NCI-H69 (cell line): ENCODE measurements at regions not wholly inside any gene's neighbourhood (a gene's known extent, or its start where the extent isn't known, plus 50 kb on each side); places are given as distances from the start of the nearest gene placed in this dataset.

Experiments used
- DNase-seq: peaks from one replicate; lab custom pipeline; 2025; lab: John Stamatoyannopoulos, UW

DNA sequence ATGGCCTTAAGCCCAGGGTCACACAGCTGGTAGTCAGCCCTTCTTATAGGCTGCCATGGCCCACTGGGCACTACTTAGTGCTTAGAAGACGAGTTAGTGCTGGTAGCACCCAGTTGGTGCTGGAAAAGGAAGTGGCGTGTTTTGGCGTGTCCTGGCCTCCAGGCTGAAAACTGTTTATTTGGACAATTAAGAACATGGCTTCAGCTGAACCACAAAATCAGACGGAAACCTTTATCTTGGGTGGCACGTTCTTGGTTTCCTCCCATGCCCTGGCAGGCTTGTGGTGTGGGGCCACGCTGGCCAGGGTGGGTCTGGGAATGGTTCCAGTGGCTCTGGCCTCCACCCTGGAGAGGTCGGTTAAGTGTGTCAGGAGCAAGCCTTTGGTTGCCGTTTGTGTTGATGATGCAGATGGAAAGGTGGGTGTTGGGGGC is 141.5 kb upstream of the HAAO start:
- no peak for DNase-seq

DNA sequence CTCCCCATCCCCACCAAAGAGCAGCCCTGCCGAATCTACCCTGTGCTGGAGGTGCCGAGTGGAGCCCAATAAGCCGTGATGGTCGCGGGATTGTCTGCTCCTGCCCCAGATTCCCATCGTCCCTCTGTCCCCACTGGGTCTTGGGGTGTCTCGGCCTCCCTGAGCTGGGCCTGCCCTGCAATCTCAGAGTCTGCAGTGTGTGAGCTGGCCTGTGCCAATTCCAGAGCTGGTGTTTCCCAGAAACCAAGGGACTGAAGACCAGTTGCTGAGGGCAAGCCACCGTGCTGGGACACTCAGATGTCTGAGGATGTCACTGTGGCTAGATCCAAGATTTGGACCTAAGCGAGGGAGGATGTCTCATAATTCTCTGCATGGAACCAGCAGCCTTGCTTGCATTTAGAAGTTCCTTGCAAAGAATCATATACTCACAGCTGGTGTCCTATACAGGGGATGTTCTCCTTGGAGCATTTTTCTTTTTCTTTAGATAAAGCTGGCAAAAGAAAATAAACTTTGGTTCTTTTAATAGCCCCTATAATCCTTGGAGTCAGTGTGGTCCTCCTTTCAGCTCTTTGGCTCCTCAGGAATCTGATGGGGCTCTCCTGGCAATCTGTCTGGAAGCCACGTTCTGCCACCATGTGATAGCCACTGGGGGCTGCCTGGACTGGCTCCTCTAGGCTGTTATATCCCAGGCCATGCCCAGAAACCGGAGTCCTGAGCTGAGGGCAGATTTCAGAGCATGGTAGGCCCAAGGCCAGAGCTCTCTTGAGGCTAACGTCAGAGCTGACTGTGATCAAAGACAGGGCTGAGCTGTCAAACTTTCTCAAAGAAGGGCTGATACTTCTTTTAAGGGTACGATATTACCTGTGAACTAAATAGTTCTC is 140.1 kb upstream of the HAAO start:
- DNase-seq: no peak

DNA sequence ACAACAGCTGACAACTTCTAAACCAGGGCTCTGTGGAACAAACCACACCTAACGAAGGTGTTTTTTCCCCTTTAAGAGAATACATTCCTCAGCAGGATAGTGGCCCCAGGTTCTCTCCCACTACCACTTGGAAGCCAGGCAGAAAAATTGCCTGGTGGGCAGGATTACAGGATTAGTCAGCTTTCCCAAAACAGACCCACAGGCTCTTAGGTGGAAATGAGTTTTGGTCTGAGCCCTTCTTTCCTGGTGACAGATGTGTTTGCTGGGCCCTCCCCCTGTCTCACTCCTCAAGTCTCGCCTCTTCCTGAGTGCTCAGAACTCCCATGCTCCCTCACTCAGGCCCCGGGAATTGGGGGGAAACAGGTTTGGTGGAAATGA is 139.4 kb upstream of the HAAO start:
- peak; percentile 27 for DNase-seq

DNA sequence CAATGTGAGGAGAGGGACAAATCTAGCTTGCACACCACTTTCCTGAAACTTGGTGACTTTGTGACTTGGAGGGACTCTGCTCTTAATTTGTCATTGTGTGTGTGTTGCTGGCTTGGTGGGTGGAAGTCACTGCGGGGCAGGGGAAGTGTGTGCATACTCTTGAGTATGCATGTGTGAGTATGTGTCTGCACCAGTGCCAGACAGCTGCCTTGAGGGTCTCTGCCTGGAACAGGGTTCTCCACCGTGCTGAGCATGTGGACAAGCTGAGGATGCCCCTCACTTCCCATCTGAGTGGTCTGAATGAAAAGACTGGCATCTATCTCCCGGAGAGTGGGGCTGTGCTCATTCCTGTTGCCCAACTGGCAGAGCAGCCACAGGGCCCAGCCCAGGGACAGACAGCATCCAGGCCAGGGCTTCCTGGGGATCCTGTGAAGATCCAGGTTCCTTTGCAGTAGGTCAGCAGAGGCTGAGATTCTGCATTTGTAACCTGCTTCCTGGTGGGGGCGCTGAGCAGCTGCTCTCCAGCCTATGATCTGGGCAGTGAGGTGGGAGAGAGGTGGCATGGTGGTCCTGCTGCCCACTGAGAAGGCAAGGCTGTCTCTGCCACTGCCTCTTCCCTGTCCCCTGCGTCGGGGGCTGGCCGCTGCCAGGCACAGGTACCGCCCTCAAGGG is 138.9 kb upstream of the HAAO start:
- DNase-seq: peak; percentile 56

DNA sequence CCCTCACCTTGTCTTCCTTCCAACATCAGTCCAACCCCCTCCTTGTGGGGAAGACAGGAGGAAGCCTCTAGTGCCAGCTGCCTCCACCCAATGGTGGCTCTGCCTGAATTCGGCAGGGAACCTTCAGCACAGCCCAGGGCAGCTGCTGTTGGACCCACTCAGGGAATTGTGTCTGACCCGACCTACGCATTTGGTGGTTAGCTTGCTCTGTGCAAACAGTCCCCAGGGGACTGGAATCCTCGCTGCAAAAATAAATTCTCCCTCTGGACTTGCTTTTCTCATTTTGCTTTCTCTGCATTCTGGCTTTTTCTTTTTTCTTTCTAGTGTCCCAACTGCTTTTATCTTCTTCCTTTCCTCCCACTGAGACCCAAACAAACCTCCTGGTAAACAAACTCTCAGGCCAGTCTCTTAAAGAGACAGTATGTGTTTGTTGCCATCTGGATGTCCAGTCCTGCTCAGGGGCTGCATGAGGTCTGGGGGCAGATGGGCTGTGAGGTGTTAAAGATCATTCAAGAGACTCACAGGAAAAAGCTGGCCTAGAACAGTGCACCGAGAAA is 137.7 kb upstream of the HAAO start:
- DNase-seq: peak; percentile 83

DNA sequence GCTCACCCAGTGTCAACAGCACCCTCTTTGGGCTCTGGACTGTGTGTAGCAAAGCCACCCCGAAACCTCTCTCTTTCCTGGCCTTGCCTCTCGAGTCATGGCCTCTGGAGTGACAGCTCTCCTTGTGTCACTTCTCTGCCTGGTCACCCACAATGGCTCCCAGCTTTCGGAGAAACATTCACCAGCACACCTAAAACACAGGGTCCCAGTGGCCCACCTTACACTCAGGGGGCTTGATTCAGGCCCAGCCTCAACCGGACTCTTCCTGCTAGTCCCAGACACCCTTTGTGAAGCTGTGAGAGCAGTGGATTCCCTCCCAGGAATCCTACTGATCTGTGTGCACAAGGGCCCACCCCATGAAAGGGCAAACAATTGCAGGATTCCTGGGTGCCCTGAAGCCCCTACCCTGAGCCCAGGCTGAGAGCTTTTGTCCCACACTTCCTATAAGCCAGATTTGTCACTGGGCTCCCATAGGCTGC is 137.2 kb upstream of the HAAO start:
- no peak for DNase-seq

DNA sequence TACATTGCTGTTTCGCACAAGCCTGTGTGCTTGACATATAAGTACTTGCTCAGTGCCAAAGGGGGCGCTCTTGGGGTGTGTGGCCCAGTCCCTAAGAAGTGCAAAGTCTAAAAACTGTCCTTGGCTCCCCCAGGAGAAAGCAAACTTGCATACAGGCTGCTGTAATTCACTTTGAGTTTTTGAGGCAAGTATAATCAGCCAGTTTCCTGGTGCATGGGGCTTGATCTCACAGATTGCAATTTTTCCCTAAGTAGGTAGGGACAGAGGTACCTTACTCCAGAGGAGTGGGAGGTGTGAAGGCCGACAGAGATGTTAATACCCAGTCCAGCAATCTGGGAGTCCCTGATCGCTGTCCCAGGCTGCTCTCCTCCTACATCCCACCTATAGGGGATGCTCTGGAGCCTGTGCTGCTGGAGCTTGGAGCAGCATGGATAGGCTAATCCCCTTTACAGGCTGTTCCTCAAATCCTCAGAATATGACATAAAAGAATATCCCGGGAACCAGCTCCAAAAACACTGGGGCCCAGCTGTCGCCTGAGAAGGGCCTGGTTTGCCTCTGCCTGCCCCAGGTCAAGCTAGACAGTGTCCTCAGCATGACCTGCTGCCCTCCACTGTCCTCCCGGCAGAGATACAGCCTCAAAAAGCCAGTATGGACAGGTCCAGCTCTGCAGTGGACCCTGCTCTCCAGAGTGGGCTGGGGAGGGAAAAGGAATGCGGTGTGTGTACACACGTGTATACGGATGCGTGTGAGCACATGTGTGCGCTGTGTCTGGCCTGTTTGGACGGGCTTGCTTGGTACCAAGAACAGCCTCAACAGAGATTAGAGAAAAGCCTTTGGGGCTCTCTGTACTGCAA is 136.5 kb upstream of the HAAO start:
- DNase-seq: peak; percentile 87

DNA sequence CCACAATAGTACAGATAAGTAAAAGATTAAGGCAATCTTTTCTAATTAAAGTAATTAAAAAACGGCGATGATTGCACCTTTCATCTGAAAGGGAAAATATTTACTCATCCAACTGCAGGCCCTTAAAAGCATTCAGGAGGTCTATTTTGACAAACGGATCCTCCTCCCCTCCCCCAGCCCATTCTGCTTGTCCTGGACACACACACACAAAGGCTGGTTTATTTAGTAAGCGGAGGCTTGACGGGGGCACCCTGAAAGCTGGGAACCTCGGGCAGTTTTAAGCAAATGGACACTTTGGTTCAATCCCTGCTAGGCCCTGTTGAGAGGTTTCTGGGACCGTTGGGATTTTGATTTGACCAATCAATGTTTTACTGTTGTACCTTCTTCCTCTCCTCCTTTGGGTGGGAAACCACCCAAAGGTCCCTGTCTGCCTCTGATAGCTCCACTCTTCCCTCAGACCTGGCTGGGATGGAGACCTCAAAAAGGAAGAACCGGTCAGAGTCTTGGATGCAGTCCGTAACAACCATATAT is 135.8 kb upstream of the HAAO start:
- peak; percentile 96 for DNase-seq

DNA sequence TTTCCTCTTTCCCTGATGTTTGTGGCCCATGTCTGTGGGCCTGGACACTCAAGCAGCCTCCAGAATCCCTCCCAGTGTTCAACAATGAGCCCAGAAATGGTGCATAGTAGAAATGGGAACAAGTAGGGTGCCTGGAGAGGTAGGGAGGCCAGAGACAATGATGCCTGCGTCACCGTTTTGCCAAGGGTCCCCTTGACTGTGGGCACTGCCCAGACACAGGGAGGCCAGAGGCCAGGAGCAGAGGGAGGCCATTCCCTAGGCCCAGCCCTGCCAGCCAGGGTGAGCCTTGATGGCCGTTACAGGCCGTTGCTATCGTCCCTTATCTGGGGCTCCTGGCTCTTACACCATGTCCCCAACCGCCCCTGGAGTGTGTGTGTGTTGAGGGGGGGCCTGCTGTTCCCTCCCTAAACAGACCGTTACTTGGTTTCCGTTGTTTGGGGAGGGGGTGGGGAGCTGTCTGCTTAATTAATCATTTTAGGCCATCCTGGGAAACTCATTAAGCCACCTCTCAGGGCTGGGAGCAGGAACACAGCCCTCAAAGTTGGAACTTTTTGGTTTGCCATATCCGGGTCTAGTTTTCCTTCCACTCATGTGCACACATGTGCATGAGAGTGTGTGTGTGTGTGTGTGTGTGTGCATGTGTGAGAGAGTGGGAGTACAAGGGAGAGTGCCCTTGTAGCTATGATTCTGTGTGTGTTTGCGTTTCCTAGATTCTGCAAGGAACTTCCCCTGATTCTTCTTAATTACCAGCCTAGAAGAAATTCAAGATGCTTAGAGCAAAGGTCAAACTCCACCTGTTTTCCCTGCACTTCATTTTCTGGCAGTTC is 135.2 kb upstream of the HAAO start:
- DNase-seq: peak; percentile 94

DNA sequence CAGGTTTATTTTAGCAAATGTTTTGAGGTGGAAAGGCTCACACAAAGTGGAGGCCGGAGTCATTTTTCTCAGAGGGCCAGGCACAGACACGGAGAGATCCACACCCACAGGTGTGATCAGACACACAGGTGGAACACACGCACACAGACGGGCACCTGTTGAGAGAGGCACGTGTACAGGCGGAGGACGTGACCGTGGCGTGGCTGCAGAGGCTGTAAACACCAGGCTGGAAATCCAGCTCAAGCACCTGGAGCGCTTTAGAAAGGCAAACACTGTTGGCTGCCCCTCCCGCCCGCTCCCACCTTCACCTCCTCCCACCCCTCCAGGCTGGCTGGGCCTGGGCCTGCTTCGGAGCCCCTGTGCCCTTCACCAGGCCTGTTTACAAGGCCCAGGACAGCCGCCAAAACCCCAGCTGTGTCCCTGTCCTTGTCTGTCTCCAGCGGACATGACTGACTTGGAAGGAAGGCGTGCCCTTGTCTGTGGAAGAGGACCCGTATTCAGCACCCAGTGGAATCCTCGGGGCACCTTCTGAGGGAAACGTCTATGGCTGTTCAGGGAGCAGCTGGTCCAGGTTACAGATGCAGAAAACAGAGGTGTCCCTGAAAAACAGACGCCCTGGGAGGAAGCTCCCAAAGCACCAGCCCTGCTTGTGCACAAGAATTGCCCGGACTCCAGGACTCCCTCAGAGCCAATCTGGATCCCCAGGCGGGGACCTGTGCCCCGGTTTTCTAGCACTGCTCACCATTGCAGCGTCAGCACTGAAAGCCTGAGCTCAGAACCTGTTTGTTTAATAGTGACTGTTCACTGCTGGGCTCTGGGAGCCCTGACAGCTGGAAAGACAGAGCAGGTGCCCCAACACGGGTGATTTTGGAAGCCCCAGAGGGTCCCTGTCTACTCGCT is 134.3 kb upstream of the HAAO start:
- peak; percentile 91 for DNase-seq

DNA sequence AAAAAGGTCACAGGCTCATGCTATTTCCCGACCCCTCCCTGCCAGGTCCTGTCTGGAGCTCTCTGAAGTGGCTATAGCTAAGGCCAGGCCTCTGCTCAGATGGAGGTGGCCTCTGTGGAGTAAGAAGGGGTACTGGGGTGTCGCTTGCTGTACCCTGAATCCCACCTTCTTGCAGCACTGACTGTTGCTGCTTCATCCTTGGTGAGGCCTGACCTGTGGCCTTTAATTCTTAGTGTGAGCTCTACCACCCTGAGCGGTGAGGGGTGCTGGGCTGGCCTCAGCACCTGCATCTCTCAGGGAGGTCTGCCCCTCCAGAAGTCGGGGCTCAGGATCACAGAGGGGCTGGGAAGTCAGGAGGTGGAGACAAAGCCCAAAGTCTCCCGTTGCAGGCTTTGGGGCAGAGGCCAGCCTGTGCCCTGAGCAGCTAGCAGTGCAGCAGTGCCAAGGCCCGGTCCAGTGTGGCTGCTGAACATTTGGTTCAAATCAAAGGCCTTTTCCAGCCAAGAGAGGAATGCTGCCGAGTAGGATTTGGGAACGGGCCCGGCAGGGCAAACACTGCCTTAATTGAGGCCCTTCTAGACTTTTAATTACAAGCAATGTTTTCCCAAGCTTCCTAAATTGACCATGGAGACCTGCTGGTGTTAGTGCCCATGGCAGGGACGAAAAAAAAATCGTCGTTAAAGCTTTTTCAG is 133.5 kb upstream of the HAAO start:
- peak; percentile 86 for DNase-seq

DNA sequence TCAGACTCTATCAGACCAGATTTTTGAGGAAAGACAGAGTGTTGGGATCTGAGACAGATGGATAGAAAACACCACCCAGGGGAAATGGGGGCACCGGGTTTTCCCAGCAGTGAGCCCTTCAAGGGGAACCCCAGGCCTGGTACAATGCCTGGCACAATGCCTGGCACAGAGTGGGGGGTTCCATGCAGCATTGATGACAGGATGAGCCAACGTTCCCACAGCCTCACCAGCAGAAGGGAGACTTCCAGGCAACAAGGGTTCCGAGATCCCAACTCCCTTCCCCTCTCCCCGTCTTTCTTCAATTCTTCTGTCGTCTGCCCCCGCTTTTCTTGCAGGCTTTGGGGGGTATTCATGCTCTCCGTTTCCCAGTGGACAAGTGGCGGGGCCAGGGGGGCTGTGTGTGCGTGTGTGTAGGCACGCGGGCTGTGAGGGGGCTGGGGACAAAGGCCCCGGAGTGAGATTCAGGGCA is 132.1 kb upstream of the HAAO start:
- no peak for DNase-seq

DNA sequence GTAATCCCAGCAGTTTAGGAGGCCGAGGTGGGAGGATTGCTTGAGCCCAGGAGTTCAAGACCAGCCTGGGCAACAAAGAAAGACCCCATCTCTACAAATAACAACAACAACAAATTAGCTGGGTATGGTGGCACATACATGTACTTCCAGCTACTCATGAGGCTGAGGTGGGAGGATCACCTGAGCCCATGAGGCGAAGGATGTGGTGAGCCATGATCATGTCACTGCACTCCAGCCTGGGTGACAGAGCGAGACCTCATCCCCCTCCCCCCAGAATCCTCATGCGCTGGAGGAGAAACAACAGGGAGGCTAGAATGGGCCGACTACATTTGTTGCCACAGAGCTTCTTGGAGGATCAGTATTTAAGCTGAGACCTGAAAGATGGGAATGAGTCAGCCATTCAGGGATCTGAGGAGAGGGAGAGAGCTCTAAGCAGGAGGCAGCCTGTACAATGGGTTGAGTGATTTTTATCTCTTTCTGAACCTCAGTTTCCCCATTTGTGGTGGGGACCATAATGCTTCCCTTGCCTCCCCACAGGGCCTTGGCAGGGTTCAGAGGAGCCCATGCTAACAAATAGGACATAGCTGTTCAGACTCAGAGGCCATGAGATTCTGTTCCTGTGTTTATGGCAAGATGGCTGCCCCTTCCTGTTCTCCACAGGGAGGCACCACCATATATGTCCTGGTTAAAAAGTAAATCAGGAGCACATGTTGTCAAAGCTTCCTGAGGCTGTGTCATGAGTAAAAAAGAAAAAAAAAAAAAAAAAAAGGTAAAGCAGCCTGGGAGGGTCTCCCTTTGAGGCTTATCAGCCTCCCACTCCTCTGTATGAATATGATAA is 131.4 kb upstream of the HAAO start:
- DNase-seq: no peak

DNA sequence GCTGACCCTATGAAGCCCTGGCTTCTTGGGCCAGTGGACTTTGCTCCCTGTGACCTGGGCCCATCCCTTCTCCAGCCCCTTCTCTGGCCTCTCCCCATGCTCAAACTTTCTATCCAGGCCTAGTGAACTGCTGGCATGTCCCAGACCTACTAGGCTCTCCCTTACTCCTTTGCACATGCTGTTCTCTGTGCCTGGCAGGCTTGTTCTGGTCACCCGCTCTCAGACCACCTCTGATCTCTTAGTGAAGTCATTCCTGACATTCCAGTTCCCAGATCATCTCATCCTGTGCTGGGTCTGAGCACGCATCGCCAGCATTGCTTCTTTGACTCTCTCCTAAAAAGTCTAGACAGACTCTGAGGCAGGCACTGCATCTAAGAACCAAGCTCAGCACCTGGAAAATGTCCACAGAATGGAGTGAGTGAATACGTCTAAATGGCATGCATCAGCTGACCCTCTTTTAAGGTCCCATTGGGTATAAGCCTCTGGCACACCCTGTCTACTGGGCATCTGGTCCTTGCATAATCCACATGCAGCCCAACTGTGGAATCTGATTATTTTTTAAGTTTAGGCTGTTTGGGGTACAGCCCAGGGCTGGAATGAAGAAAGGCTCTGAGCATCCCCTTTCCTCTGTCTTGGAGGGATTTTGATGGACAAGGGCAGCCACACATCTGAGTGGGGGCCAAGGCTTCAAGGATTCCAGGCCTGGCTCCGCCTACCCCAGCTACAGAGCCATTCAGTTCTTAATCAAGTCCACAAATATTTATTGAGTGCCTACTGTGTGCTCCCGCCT is 130.6 kb upstream of the HAAO start:
- DNase-seq: no peak

DNA sequence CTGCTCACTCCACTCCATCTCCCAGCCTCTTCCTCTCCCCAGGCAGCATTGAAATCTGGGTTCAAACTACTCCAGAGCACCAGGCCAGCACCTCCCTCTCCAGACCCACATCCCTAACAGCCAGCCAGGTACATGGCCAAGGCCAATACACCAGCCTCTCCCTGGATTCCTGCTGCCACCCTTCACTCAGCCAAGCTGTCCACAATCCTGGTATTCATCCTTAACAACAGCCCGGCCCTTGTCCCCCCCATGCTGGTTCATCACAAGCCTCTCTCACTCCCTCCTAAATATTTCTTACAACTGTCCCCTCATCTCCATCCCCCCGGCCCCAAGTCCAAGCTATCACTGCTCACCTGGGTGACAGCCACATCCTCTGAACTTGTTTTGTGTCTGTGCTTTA is 129.9 kb upstream of the HAAO start:
- no peak for DNase-seq

DNA sequence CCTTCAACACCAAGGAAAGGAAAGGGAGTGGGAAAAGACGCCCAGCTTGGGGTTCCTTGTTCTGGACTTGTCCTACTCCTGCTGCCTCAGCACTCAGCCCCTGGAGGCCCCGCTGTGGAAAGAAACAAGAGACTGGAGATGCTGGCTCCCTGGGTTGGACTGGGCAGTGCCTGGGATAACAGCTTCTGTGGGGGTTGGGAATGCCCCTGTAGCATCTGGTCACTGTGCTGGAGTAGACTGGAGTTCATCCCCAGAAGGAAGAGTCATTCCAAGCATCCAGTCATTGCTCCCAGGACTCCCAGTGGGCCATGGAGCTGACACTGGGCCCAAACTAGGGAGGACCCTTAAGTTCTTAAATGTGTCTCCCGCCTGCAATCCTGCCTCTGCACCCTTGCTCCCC is 129.3 kb upstream of the HAAO start:
- DNase-seq: no peak

DNA sequence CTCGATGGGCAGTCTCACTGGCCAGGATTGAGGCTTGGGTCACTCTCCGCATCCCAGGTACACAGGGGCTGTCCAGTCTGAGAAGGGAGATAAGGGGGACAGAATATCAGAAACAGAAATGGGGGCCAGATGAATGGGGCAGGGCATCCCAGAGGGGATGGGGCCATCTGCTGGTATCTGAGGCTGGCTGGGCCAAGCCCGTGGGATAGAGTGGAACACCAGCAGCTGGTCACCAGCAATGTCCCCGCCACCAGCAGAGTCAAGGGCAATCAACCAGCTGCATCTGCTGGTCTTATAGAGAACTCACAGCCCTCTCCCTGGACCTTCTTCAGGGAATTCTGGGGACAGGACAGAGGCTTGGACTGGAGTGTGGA is 128.8 kb upstream of the HAAO start:
- no peak for DNase-seq
